Midbrain (tissue), 1 donor: ENCODE measurements at regions not wholly inside any gene's neighbourhood (a gene's known extent, or its start where the extent isn't known, plus 50 kb on each side); places are given as distances from the start of the nearest gene placed in this dataset.

ENCODE experiments used
- DNase-seq: peaks from one replicate; lab custom pipeline; 2025; lab: John Stamatoyannopoulos, UW

- DNase-seq, result no peak
Measured at GRCh38 chr21:20645344-20645743, 352.9 kb upstream of the NCAM2 start.

GRCh38 chr21:20646431-20647165, 351.6 kb upstream of the NCAM2 start:
- DNase-seq, result no peak

DNA sequence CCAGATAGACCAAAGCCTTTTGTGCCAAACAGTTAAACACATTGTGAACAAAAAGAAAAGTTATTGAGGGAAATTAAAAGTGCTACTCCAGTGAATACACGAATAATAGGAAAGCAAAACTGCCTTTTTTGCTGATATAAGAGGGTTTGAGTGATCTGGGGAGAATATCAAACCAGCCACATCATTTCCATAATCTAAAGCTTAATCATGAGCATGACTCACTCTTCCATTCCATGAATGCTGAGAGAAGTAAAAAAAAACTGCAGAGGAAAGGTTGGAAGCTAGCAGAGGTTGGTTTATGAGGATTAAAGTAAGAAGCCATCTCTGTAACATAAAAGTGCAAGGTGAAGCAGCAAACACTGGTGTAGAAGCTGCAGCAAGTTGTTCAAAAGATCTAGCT, 350.6 kb upstream of the NCAM2 start:
- no peak for DNase-seq

- no peak for DNase-seq
Measured at GRCh38 chr21:20649231-20649630, 349.0 kb upstream of the NCAM2 start.

DNA sequence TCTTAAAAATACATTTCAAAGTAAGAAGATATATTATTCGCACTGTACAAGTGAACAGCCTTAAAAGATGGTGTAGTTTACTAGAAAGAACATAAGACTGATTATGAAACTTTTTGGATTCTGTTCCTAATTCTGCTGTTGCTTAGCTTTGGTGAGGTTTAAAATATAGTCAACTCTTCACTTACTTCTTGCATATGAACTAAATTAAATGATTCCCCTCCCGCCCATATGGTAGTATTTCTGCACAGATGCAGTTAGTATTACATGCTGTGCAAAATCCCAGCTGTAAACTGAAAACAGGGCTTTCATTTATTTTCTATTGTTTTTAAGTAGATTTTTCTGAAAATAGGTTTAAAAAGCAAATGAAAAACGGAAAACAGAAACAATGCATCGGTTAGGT, 345.4 kb upstream of the NCAM2 start:
- DNase-seq, result no peak

DNA sequence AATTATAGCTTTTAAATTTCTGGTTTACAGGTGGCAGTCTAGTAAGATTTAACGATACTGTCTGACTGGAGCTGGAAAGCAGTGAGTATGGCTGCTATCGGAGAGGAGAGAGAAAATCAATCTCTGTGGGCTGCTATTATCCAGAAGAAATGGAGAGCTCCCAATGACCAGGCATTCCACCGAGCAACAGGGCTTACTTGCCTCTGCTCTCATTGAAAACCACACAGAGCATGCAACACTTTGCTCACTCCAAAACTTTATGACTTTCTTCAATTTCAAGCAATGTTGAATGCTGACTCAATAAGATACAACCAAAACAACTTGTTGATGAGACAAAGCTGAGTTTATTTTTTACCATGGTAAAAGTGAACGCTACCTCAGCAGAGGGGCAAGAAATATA, 337.0 kb upstream of the NCAM2 start:
- DNase-seq, result no peak

DNA sequence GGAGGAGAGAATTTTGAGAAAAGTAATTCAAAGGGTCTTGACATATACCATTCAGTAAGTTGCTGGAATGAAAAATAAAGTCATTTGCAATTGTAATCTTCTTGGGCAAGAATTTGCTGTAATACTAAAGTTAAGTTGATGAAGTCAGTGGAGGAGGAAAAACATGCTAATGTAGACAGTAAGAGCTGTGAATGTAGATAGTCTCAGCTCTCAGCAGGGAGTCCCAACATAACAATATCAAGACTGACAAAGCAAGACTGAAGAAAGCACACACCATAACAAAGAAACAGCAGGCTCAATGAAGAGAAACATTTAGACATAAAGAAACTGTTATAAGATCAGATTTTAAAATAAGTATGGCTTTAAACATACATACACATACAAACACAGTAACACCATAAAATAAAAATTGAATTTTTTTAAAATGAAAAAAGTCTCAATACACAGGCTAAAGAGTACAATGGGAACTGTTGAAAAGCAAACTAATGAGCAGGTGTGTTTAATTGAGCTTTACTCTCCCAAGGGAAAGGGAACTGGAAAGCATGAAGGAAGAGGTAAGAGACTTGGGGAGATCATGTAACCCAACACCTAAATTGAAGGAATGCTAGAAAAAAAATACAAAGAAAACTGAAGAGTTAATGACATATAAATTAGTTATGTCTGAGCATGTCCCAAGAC, 336.3 kb upstream of the NCAM2 start:
- DNase-seq, result no peak

DNA sequence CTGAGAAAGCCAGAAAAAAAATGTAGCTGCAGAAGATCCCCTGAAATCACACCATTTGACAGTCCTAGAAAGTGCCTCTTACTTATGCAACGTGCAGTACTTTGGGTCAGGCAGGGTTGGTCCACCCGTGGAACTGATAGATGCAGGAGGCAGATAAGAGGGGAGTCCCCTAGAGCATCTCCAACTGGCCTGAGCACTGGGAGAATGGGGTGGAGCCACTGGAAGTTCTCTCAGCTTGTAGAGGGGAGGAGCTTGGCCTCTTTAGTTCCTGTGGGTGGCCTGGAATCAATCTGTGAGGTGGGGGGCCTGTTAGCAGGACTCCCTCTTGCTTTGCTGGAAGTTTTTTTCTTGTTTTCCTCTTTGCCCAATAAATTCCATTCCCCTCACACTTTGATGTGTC, 335.7 kb upstream of the NCAM2 start:
- DNase-seq, result no peak

- DNase-seq, result no peak
Measured at GRCh38 chr21:20667931-20668330, 330.3 kb upstream of the NCAM2 start.

DNA sequence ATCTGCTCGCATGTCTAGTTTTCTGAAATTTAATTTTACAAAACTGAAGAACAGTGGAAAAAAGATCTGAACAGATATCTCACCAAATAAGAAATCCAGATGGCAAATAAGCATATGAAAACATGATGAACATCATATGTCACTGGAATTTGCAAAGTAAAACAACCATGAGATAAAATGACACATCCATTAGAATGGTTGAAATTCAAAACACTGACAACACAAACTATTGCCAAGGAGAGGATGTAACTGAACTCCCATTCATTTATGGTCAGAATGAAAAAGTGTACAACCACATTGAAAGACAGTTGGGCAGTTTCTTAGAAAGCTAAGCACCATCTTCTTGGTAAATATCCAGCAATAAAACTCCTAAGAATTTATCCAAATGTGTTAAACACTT, 312.7 kb upstream of the NCAM2 start:
- no peak for DNase-seq

- DNase-seq, result no peak
Measured at GRCh38 chr21:20698585-20698984, 299.6 kb upstream of the NCAM2 start.

DNA sequence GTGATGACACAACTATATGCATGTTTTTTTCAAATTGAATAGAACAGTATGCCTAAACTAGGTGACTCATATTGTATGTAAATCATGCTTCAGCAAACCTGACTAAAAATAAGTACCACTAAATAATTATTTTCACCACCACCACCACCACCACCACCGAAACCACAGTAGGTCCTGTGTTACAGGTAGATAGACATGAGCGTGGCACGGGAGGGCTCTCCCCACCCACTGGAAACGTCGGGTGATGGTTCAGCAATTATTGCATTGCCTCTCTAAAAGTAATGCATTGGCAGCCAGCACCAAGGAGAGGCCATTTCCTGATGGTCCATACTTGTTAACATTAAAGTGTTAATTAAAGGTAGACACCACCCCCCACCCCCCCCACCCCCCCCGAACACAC, 297.0 kb upstream of the NCAM2 start:
- no peak for DNase-seq

- no peak for DNase-seq
Measured at GRCh38 chr21:20703112-20703767, 295.0 kb upstream of the NCAM2 start.

GRCh38 chr21:20720623-20721022, 277.6 kb upstream of the NCAM2 start:
- no peak for DNase-seq

- DNase-seq, result no peak
Measured at GRCh38 chr21:20721151-20721550, 277.1 kb upstream of the NCAM2 start.

DNA sequence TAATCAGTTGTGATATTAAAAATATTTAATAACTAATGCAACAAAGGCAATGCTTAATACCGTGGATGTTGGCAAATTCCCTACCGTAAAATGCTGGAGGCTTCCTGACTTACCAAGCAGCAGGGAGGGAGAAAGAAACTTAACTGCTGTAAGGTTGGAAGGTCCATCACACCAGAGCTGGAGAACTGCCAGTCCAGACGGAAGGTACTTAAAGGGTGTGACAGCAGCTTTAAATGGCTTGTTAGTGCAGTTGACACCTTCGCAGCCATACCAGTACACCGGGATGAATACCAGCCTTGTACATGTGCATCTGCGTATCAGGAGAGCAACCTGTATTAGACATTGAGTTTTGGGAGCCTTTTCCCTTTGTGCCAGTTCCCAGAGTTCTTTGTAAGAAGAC, 269.5 kb upstream of the NCAM2 start:
- no peak for DNase-seq

DNA sequence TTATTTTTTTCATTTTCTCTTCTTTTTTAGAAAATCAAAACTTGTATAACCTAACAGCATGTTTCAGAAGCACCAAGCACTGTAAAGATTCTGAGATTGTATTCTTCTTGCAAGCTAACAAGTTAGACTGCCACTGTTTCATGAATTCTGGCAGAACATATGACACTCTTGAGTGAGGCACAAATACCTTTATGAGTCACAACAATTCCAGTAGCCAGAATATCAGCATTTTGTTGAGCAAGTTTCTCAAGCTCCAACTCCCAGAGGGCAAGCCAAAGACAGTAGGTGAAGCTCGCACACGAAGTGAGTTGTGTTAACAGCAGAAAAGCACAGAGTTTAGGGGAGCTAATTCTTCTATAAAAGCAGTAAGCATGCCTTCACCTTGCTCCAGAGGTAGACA, 268.8 kb upstream of the NCAM2 start:
- no peak for DNase-seq

DNA sequence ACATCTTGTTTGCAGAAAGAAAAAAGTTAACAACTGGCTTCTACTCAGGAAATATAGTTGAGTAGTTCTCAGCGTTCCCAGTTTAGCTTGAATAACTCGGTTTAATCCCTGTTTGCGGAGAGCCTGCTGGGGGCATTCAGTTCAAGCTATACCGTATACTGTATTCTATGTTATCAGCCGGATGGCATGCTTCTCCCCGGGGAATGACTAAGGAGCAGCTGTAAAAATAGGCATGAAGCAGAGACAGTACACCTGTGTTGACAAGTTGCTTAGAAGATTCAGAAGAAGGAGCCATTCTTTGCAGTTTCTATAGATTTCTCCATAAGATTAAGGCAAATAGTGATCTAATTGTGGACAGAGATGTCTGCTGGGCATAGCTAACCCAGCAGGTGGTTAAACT, 267.8 kb upstream of the NCAM2 start:
- no peak for DNase-seq

- no peak for DNase-seq
Measured at GRCh38 chr21:20735257-20735656, 263.0 kb upstream of the NCAM2 start.

GRCh38 chr21:20737227-20737913, 260.8 kb upstream of the NCAM2 start:
- DNase-seq, result no peak

GRCh38 chr21:20739421-20739820, 258.8 kb upstream of the NCAM2 start:
- no peak for DNase-seq

DNA sequence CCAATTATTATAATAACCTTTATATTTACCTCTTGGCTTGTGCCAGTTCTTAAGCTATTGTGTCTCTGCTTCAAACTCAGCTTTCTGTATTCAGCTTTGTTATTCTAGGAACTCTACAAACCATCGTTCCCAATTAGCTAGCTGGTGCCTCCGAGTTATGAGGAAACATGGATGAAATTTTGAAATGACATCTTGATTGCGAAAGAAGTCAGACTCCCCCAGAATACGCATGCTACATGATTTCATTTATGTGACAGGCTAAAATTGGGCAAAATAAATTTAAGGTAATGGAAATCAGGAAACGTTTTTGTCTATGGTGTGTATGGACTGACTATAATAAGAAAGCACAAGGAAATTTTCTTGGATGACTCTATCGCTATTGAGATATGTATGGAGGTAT, 256.8 kb upstream of the NCAM2 start:
- DNase-seq, result no peak

DNA sequence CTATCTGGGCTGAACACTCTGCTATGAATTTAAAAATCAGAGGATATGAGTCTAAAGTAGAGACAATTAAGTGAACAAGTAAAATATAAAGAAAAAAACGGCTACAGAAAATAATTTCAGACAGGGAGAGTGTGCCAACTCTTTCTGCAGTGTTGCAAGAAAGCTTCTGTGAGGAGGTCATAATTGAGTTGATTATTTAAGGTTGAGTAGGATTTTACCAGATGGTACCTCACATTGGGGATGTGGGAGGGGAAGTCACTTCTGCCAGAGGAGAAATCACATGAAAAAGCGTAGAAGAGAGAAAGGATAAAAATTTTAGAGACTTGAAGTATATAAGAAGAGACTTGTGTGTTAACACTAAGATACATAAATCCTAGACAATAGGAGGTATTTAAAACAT, 238.0 kb upstream of the NCAM2 start:
- DNase-seq, result no peak
